Nucleus accumbens (tissue), 56 donors: ENCODE measurements at regions not wholly inside any gene's neighbourhood (a gene's known extent, or its start where the extent isn't known, plus 50 kb on each side); places are given as distances from the start of the nearest gene placed in this dataset.
A peak's percentile ranks its signal among the peaks of the same experiment; 100 is the strongest.

Source experiments
- DNase-seq, 56 donors: peaks; one replicate each; lab custom pipeline; 2025; lab: John Stamatoyannopoulos, UW

GRCh38 chrX:22634751-22635150 is 362.0 kb downstream of the CBLL2 start:
- no peak for DNase-seq

GRCh38 chrX:22648281-22648680 is 351.5 kb upstream of the DDX53 start:
- no peak for DNase-seq

DNA sequence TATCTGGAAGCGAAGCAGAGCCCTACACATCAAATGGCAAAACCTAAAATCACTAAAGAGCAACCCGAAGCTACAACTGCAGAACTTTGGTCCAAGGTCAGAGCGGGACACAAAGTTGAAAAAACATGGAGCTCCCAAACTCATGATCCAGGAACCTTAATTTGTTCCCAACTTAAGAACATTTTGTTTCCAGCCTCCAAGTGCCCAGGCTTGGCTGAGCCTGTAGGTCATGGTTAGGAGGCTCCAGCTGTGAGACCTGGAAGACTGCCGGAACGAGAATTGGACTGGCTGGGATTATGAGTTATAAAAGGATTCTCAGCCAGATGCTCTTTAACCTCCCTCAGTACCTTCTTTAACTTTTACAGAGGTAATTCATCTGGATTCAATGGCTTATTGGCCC is 349.1 kb upstream of the DDX53 start:
- DNase-seq: no peak

DNA sequence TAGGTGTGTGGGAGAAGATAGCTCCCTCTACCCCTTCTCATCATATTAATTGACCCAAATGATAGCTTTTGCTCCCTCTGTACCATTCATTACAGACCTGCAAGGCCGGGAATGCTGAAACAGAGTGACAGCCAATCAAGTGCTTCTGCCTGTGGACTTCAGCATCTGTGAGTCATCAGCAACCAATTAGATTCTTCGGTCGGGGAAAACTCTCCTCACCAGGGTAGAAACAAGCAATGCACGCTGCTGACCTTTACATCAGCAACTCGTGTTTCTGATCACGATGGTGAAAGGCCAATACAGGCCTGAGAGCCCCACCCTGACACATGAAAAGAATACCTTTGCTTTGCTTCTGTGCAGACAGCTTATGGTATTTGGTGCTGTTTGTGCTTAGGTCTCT is 347.2 kb upstream of the DDX53 start:
- DNase-seq: peak in 24 of 56 donors; percentile 0 to 24 (median 2)

GRCh38 chrX:22660756-22661155 is 339.0 kb upstream of the DDX53 start:
- DNase-seq: no peak

DNA sequence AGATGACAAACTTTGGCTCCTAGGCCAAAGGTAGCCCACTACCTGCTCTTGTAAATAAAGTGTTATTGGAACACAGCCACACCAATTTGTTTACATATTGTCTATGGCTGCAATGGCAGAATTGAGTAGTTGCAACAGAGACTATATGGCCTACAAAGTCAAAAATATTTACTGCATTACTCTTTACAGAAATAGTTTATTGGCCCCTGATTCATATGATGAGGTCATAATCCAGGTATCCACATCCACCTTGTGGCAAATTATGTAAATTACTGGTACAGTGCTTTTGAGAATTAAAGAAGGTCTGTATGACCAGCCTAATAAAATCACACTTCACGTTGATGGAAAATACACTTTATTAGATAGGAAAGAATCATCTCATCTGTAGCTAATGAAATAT is 337.0 kb upstream of the DDX53 start:
- DNase-seq: no peak

GRCh38 chrX:22664826-22665225 is 334.9 kb upstream of the DDX53 start:
- DNase-seq: no peak

- no peak for DNase-seq
Measured at GRCh38 chrX:22665818-22666217, 333.9 kb upstream of the DDX53 start.

GRCh38 chrX:22666441-22666840 is 333.3 kb upstream of the DDX53 start:
- peak in 41 of 56 donors; percentile 0 to 64 (median 11) for DNase-seq

- DNase-seq: no peak
Measured at GRCh38 chrX:22674932-22675331, 324.8 kb upstream of the DDX53 start.

DNA sequence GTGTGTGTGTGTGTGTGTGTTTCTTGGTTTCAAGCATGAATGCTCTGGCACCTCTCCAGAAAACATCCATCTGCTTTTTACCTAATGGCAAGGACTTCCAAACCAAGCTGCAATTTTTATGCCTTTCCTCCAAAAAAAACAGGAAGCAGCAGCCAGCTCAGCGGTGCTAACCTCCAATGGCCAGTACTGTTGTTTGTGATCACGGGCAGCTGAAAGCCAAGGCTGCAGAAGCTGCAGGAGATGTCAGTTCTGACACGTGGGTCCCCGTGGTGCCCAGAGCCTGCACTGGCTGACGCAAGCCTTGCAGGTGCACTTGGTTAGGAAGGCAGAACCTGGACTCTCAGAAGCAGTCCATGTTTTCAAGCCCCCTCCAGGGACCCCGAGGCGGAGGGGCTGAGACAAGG is 313.6 kb upstream of the DDX53 start:
- DNase-seq: peak in 9 of 56 donors; percentile 0 to 4 (median 1)

DNA sequence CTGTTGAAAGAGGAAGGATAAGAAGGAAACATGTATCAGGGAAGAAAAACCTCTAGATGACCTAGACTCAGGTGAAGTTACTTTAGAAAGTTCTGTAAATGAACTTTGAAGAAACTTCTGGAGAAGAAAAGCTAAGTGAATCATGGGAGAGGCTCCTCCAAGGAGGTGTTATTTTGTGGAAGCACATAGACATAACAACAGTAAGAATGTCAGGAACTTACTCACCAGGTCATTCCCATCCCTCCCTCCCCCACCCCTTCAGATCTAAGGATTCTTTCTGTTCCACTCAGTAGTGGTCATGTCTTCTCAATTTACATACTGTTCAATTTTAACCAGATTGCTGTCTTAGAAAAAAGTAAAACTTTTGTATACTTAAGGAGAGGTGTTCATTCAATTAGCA is 310.5 kb upstream of the DDX53 start:
- DNase-seq: no peak

- DNase-seq: no peak
Measured at GRCh38 chrX:22690116-22690515, 309.6 kb upstream of the DDX53 start.

- DNase-seq: no peak
Measured at GRCh38 chrX:22691966-22692565, 307.7 kb upstream of the DDX53 start.

DNA sequence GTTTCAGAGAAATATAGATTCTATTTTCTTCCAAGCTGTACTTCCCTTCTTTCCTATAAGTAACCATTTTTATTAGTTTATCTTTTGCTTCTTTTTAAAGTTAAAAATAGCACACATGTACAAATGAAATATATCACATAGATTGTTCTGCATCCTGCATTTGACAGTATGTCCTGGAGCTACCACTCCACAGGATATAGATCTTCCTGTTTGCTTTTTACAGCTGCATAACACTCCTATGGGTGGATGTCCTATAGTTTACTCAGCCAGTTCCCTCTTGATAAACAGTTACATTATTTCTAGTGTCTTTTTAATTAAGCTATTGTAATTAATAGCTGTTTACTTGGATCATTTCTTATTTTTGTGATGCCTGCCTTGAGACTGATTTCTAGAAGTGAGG is 301.6 kb upstream of the DDX53 start:
- no peak for DNase-seq

GRCh38 chrX:22699581-22700091 is 300.1 kb upstream of the DDX53 start:
- no peak for DNase-seq

DNA sequence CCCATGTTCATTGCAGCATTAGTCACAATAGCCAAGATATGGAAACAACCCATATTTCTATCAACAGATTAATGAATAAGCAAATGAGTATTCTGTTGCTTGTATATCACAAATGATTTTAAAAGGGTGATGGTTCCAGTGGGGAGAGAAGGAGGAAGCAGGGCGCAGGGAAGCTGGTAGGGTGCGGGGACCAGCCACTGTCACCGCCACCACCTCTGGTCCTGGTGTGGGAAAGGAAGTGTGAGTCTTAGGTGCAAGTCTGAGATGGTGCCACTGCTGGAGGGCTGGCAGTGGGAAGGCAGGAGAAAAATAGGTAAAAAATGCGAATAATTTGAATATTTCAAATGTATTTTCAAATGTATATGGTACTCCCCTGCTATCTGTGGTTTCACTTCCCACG is 286.8 kb upstream of the DDX53 start:
- no peak for DNase-seq

DNA sequence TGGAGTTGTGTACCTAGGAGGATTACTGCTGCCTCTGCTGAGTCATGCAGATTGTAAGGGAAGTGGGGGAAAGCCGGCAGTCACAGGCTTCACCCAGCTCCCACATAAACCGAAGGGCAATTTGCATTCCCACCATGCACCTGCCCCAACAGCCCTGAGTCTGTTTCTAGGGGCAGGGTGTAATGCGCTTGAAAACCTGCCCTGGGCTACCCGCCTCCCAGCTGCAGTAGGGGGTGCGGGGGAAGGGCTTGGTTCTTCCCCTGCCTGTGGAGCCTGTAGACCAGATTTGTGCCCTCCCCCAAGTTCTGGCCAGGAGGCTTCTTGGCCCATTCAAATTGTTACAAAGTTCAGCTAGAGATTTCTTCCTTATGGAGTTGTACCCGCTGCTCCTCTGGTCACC is 269.2 kb upstream of the DDX53 start:
- no peak for DNase-seq

GRCh38 chrX:22737541-22737940 is 262.2 kb upstream of the DDX53 start:
- no peak for DNase-seq

GRCh38 chrX:22739276-22739675 is 260.5 kb upstream of the DDX53 start:
- DNase-seq: no peak

DNA sequence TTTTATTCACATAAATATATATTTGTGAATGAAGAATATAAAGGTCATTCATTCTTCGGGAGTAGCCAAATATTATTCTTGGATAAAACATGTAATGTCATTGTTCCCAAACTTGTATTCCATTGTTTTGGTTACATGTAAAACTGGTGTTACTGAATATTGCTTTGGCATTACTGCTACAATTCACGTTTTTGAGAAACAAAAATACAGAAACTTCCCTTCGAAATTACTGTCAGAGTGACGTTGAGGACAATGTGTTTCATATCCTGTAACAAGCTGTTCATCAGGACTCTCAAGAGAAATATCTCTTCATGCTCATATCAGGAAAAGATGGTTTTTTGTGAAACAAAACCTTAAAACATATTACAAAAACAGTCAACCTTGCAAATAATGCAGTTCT is 258.9 kb upstream of the DDX53 start:
- DNase-seq: no peak

GRCh38 chrX:22742174-22742573 is 257.6 kb upstream of the DDX53 start:
- DNase-seq: no peak

DNA sequence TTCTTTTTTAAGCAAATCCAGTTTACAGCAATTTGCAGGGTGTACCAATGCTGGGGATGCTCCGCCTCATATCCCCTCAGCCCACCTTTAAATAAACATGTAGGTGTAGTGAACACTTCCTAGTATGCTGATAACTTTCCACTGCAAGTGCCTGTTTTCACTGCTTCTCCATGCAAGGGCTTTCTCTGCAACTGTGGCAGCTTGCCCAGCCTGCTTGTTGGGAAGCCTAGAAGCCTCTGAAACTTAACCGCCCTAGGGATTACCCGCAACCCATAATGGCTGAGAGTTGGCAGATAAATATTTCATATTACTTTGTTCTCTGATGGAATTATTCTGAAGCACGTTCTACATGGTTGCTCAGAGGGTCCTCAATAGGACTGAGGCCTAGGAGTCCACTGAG is 253.7 kb upstream of the DDX53 start:
- peak in 8 of 56 donors; percentile 0 to 29 (median 2) for DNase-seq
